CD4-positive, alpha-beta T cell (primary cell): ENCODE measurements at regions not wholly inside any gene's neighbourhood (a gene's known extent, or its start where the extent isn't known, plus 50 kb on each side); places are given as distances from the start of the nearest gene placed in this dataset.
"Not testable (repeated sequence)": the region's sequence is repeated elsewhere in the genome, so short reads cannot be mapped to it uniquely, and the experiment has no call there.

ENCODE experiments used
- ATAC-seq: fragments of 200-7000 bp; cut with Tn5 transposase; one replicate; pipeline ENCODE4 v1.10.0; 2022; ENCODE audit warnings: mild to moderate bottlenecking; ENCODE audit not compliant: poor library complexity
- CTCF ChIA-PET: fragments of 350-600 bp; sonication (Branson Sonifier 250); formaldehyde crosslinking; loops from one replicate; lab custom pipeline; 2021; ENCODE audit warnings: antibody characterized with exemption, inconsistent platforms; lab: Charles Lee
- POLR2A ChIA-PET: fragments of 350-600 bp; sonication (Branson Sonifier 250); formaldehyde crosslinking; loops from one replicate; lab custom pipeline; 2021; ENCODE audit warnings: antibody characterized with exemption, inconsistent platforms; lab: Charles Lee
- DNase-seq, 14 experiments: peaks; one replicate each; pipeline ENCODE4 v3.0.0-alpha.2; 2013 to 2020; ENCODE audit warnings: mixed read lengths in 2 of 14
- H3K27ac ChIP-seq, 2 donors: one replicate each; pipeline versions ENCODE4 v1.5.1 to v1.7.0; 2013; ENCODE audit warnings: low read length in 2 of 2, low read depth in 1 of 2, mild to moderate bottlenecking in 1 of 2
- H3K27me3 ChIP-seq, 2 experiments: 1 replicate in 1 of 2; 2 replicates in 1 of 2; pipeline versions ENCODE4 v1.6.1 to v1.7.0; 2013; ENCODE audit warnings: low read length in 2 of 2, control low read depth in 1 of 2, mild to moderate bottlenecking in 1 of 2, moderate library complexity in 1 of 2; ENCODE audit not compliant: insufficient read depth in 2 of 2, control insufficient read depth in 1 of 2
- H3K36me3 ChIP-seq: one replicate; pipeline ENCODE4 v1.6.1; 2013; ENCODE audit warnings: low read length, control low read depth; ENCODE audit not compliant: insufficient read depth
- H3K4me1 ChIP-seq: one replicate; pipeline ENCODE4 v1.6.1; 2013; ENCODE audit warnings: low read length, control low read depth; ENCODE audit not compliant: insufficient read depth
- H3K4me3 ChIP-seq: one replicate; pipeline ENCODE4 v1.5.1; 2013; ENCODE audit warnings: mild to moderate bottlenecking, low read length, moderate library complexity
- H3K9me3 ChIP-seq, 2 experiments: 1 replicate in 1 of 2; 2 replicates in 1 of 2; pipeline versions ENCODE4 v1.6.1 to v1.7.0; 2013; ENCODE audit warnings: low read length in 2 of 2, mild to moderate bottlenecking in 2 of 2, control low read depth in 1 of 2, moderate library complexity in 1 of 2; ENCODE audit not compliant: control insufficient read depth in 1 of 2, insufficient read depth in 1 of 2
- H3K27ac Mint-ChIP-seq: one replicate; pipeline ENCODE4 v1.8.0; 2020; ENCODE audit warnings: mixed read lengths
- H3K27me3 Mint-ChIP-seq: one replicate; pipeline ENCODE4 v1.8.0; 2021; ENCODE audit warnings: mixed read lengths
- H3K36me3 Mint-ChIP-seq: one replicate; pipeline ENCODE4 v1.8.0; 2021; ENCODE audit warnings: low read depth, mixed read lengths
- H3K4me1 Mint-ChIP-seq: one replicate; pipeline ENCODE4 v1.8.0; 2021; ENCODE audit warnings: low read depth, mixed read lengths
- H3K4me3 Mint-ChIP-seq: one replicate; pipeline ENCODE4 v1.8.0; 2020; ENCODE audit warnings: mild to moderate bottlenecking, mixed read lengths
- H3K9me3 Mint-ChIP-seq: one replicate; pipeline ENCODE4 v1.8.0; 2020; ENCODE audit warnings: mixed read lengths
- intact Hi-C, 2 experiments: fragments of 100-400 bp; cut with DNase I in 1 of 2; cut with micrococcal nuclease in 1 of 2; formaldehyde crosslinking; loops; one replicate each; pipeline versions ENCODE4 v1.15.1 to v1.9.0; 2023 to 2025; cut with DNase I, micrococcal nuclease

GRCh38 chr13:18665716-18666115 lies 515.9 kb downstream of the TUBA3C start:
- H3K4me1 ChIP-seq, H3K36me3 ChIP-seq, H3K4me3 Mint-ChIP-seq, DNase-seq, H3K27me3 ChIP-seq, H3K9me3 ChIP-seq, H3K36me3 Mint-ChIP-seq, intact Hi-C loops, POLR2A ChIA-PET, CTCF ChIA-PET, H3K27ac Mint-ChIP-seq, H3K4me1 Mint-ChIP-seq, H3K9me3 Mint-ChIP-seq, H3K27me3 Mint-ChIP-seq, H3K4me3 ChIP-seq, ATAC-seq, H3K27ac ChIP-seq: not testable (repeated sequence)

DNA sequence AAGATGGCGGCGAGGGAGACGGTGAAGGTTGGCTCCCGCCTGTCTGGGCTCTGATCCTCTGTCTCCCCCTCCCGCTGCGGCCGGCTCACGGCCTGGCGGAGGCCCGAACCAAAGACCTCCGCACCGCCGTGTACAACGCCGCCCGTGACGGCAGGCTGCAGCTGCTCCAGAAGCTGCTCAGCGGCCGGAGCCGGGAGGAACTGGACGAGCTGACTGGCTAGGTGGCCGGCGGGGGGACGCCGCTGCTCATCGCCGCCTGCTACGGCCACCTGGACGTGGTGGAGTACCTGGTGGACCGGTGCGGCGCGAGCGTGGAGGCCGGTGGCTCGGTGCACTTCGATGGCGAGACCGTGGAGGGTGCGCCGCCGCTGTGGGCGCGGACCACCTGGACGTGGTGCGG lies 516.5 kb downstream of the TUBA3C start:
- DNase-seq, H3K9me3 ChIP-seq, CTCF ChIA-PET, H3K36me3 Mint-ChIP-seq, H3K4me3 Mint-ChIP-seq, ATAC-seq, H3K4me1 Mint-ChIP-seq, POLR2A ChIA-PET, H3K27me3 ChIP-seq, H3K9me3 Mint-ChIP-seq, H3K36me3 ChIP-seq, H3K27ac Mint-ChIP-seq, H3K27ac ChIP-seq, H3K4me3 ChIP-seq, intact Hi-C loops, H3K4me1 ChIP-seq, H3K27me3 Mint-ChIP-seq: not testable (repeated sequence)

DNA sequence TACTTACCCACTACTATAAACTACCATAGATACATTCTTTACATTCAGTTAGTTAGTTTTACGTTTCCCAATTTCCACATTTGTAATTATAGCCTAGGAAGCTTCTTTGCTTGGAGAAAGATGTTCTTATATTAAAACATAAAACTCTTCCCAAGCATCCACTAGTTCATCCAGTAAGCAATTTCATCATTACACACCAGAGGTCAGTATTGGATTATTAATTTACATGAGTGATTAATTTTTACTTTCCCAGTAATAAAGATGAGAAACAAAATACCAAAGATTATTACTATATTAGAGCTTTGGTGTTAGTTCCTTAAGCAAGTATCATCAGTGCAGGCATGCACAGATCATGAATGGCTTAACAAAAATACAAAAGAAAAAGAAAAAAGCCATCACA lies 518.4 kb downstream of the TUBA3C start:
- H3K4me3 ChIP-seq, ATAC-seq, H3K9me3 ChIP-seq, H3K27ac Mint-ChIP-seq, H3K9me3 Mint-ChIP-seq, H3K4me3 Mint-ChIP-seq, H3K27me3 ChIP-seq, H3K27ac ChIP-seq, H3K4me1 ChIP-seq, intact Hi-C loops, H3K4me1 Mint-ChIP-seq, CTCF ChIA-PET, H3K27me3 Mint-ChIP-seq, POLR2A ChIA-PET, H3K36me3 ChIP-seq, H3K36me3 Mint-ChIP-seq: not testable (repeated sequence)
- DNase-seq: peak in 1 of 14 experiments; percentile 6

DNA sequence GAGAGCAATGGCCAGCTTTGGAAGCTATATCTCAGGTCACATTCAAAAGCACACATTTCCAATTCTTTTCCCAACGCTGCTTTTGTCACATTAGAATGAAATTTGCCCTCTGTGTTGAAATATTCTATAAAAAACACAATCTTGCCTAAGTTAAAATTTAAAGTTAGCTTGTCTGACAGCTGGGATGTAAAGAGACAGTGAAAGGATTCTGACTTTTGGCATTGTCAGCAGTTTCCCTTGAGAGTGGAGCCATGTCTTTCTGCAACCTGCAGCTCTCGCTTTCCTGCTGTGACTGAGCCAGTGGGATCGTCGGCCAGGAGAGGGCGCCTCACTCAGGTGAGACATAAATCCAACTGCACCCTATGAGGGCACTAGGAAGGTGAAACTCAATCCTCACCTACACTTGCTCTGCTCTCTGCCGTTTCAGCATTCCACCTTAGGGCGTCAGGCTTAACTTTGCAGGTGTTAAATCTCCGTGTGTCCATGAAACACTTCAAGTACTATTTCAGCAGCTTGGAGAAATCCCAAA lies 537.9 kb downstream of the TUBA3C start:
- ATAC-seq, H3K27ac ChIP-seq, H3K27me3 Mint-ChIP-seq, POLR2A ChIA-PET, H3K27me3 ChIP-seq, H3K4me3 Mint-ChIP-seq, intact Hi-C loops, H3K27ac Mint-ChIP-seq, CTCF ChIA-PET, H3K9me3 Mint-ChIP-seq, H3K4me1 Mint-ChIP-seq, H3K36me3 ChIP-seq, H3K9me3 ChIP-seq, H3K36me3 Mint-ChIP-seq, H3K4me1 ChIP-seq, H3K4me3 ChIP-seq: not testable (repeated sequence)
- peak in 12 of 14 experiments; percentile 0 to 38 (median 22) for DNase-seq

GRCh38 chr13:18628928-18629327 lies 552.7 kb downstream of the TUBA3C start:
- intact Hi-C loops, H3K4me3 Mint-ChIP-seq, H3K4me3 ChIP-seq, DNase-seq, H3K36me3 ChIP-seq, H3K27me3 ChIP-seq, H3K36me3 Mint-ChIP-seq, POLR2A ChIA-PET, H3K9me3 Mint-ChIP-seq, H3K9me3 ChIP-seq, H3K4me1 ChIP-seq, H3K27me3 Mint-ChIP-seq, H3K27ac Mint-ChIP-seq, H3K4me1 Mint-ChIP-seq, H3K27ac ChIP-seq, CTCF ChIA-PET, ATAC-seq: not testable (repeated sequence)
